Fibroblast of skin of abdomen (primary cell): ENCODE measurements at regions not wholly inside any gene's neighbourhood (a gene's known extent, or its start where the extent isn't known, plus 50 kb on each side); places are given as distances from the start of the nearest gene placed in this dataset.
"Not testable (repeated sequence)": the region's sequence is repeated elsewhere in the genome, so short reads cannot be mapped to it uniquely, and the experiment has no call there.

Experiments
- DNase-seq: peaks from one replicate; pipeline ENCODE4 v3.0.0-alpha.2; 2013

DNA sequence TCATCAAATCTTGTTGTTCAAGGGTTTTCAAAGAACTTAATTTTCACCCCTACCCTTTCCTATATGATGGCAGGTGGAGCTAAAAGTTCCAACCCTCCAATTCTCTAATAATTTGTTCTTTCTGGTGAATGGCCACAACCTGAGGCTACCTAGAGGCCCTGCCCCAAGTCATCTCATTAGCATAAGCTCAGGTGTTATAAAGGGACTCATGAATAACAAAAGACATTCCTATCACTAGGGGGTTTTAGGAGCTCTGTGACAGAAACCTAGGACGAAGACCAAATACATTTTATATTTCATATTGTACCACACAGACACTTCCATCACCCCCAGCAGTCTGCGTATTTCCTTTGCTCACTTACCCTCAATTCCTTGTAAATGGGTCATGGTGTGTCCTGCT lies 483.6 kb upstream of the EPHA6 start:
- no peak for DNase-seq

DNA sequence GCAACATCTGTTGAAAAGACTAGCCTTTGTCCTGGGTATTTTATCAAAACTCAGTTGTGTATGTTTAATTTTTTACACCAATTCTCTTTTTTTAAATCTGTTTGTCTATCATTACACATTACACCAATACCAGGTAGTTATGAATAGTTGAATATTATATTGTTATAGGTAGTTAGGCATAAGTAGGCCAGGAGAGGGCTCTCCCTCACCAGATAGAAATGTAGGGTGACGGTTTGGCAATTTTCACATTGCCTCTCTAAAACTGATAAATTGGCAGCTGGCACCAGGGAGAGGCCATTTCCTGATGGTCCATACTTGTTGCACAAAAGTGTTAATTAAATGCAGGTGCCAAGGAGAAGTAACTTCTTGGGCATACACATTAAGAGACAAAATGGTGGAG lies 483.1 kb upstream of the EPHA6 start:
- DNase-seq: no peak

DNA sequence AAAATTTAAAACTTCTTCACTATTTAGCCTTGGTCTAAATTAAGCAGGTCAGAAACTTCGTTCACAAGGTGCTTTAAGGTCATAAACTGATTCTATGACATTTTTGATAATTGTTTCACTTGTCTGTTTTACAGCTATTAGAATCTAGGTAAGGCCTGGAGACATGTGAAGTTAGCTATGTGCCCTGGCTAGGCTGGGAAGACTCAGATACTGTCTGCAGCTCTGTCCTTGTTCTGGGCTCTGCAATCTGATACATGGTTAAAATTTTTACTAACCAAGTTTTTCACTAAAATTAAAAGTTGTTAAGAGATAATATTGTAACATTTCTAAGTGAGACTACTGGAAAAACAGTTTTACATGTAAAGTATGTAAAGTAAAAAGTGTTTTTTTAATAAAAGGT lies 479.6 kb upstream of the EPHA6 start:
- no peak for DNase-seq

GRCh38 chr3:96347289-96347688 lies 467.1 kb upstream of the EPHA6 start:
- DNase-seq: no peak

DNA sequence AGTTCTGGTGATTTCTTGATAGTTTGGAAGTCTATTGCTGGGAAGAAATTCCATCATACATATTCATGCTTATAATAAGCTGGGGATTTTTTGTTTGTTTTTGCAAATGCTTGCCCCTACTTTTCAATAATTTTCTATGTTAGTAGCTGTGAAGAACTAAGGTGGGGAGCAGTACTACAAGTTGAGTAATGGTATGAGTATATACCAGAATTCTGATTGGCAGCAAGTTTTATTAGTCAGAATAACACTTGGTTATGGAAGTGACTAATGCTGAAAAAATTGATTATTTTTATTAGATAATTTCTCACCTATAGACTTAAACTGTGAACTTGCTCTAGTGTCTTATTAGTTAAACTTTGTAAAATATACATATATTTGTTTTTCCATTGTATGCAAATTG lies 462.8 kb upstream of the EPHA6 start:
- DNase-seq: not testable (repeated sequence)

DNA sequence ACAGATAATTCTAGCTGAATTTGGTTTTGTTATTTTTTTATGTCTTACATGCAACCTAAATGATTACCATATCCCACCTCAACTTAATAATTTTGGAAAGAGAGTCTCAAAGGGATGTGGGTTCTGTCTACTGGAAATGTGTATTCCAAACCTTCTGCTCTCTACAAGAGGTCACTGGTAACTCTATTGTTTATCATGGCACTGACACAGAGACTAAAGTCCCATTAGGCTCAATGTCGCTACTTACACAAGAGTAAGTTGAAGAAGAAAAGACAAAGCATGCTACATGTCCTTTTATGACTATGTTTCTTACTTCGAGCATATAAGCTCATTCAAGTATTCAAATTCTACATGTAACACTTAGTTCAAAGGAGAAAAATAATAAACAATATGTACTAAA lies 460.3 kb upstream of the EPHA6 start:
- no peak for DNase-seq

DNA sequence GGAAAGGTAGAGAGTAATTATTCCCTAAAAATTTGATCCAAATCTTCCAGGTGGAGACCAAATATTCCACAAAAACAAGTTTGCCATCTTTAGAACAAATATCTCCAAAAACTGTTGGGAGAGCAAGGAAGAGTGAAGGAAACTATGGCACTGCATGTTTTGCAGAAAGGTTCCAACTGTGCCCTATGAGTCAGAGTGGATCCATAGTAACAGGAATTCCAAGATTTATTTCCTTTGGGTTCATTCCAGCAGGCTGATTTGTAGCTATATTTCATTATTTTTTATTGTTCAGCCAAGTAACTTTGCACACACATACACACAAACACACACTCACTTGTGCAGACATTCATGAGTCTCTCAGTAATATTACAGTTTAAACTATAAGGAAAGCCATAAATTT lies 459.7 kb upstream of the EPHA6 start:
- no peak for DNase-seq

DNA sequence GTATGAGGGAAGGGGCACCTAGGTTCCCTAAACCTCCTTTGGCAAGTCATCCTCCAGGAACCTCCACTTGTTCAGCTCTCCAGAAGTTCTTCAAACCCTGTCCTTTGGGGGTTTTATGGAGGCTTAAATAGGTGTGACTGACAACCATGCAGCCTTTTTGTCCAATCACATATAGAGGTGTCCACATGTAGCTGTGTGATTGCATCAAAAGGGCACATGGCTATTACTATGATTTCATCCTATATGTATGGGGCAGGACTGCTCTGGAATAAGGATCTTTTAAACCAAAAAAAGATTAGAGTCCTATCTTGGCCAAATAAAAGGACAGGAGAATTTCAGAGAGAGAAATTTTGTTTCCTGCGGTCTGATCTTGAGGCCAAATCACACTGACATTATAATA lies 453.2 kb upstream of the EPHA6 start:
- DNase-seq: no peak

GRCh38 chr3:96370637-96371036 lies 443.8 kb upstream of the EPHA6 start:
- DNase-seq: no peak

- DNase-seq: no peak
These were observed 404.2 kb upstream of the EPHA6 start for GRCh38 chr3:96410006-96410730.

GRCh38 chr3:96416549-96417255 lies 397.7 kb upstream of the EPHA6 start:
- no peak for DNase-seq

GRCh38 chr3:96428097-96428496 lies 386.3 kb upstream of the EPHA6 start:
- no peak for DNase-seq

- DNase-seq: no peak
These were observed 384.3 kb upstream of the EPHA6 start for GRCh38 chr3:96430079-96430478.

GRCh38 chr3:96434651-96435050 lies 379.7 kb upstream of the EPHA6 start:
- no peak for DNase-seq

DNA sequence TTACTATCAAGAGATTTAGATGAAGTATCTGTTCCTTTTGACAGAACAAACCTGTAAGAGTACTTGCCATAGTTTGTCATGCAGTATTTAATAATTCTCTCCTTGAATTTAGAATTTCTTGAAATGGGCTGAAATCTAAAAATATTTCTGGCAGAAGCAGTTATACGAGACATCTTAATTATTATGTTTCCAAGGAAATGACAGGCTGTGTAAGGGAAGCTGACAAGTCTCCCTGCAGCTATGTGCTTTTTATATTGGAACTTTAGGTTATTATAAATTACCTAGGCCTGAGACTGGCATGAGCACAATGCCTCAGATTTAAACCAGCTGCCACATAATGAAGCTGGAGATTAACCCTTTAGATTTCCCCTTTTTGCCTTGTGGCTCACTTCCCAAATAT lies 365.0 kb upstream of the EPHA6 start:
- no peak for DNase-seq

- no peak for DNase-seq
These were observed 364.6 kb upstream of the EPHA6 start for GRCh38 chr3:96449803-96450202.

DNA sequence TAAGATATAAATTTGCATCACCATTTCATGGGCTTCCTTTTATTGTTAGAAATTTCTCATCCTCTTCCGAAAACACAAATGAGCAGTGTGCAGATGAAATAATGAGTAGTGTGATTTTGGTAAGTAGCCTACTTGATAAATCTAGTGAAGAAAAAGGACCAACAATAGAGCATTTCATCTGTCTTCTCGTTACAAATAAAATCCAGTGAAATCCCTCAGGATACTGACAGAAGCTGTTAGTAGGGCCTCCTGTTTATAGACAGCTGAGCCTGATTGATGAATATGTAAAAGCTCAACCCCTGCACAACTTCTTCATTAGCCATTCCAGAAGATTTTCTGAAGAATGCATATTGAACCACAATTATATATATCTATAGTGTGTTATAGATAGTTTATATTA lies 363.7 kb upstream of the EPHA6 start:
- no peak for DNase-seq

GRCh38 chr3:96465521-96465920 lies 348.9 kb upstream of the EPHA6 start:
- DNase-seq: no peak

DNA sequence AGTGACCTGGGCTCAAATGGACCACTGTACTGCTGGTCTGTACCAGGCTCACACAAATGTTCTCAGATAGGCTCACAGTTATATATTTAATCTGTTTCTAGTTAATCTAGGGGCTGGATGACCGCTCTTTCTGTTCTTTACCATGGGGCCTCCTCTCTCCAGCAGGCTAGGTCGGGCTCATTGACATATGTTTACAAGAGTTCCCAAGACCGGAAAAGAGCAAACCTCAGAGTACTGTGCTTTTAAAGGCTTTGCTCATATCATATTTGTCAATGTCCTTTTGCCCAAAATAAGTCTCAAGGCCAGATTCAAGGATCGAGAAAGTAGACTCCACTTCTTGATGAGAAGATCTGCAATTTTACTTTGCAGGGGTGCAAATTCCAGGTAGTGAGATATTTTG lies 348.0 kb upstream of the EPHA6 start:
- DNase-seq: no peak

- DNase-seq: no peak
These were observed 346.8 kb upstream of the EPHA6 start for GRCh38 chr3:96467639-96468038.

DNA sequence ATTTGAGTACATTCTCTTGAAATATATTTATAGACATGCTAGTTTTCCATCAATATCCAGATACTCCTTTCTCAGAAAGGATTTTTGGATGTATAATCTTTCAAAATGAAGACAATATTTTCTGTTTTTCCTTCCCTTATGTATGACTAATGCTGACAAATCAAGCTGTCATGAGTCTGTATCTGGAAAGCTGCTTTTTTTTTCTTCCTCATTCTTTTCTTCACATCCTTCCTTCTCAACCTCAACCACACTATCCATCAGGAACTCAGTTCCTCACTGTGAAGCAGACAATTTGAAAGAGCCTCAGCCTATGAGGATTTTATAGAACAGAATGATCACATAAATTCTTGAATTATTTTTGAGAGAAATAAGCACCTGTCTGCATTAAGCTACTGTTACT lies 335.9 kb upstream of the EPHA6 start:
- peak; percentile 1 for DNase-seq

DNA sequence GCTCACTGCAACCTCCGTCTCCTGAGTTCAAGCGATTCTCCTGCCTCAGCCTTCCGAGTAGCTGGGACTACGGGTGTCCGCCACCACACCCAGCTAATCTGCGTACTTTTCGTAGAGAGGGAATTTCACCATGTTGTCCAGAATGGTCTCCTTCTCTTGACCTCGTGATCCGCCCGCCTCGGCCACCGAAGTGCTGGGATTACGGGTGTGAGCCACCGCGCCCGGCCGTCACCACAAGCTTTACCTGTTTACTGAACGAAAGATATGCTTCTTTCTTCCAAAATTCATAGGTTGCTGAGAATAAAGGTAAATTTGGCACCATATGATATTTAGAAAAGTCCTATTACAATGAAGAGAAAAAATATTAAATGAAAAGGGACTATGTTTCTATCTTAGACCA lies 333.5 kb upstream of the EPHA6 start:
- DNase-seq: no peak

DNA sequence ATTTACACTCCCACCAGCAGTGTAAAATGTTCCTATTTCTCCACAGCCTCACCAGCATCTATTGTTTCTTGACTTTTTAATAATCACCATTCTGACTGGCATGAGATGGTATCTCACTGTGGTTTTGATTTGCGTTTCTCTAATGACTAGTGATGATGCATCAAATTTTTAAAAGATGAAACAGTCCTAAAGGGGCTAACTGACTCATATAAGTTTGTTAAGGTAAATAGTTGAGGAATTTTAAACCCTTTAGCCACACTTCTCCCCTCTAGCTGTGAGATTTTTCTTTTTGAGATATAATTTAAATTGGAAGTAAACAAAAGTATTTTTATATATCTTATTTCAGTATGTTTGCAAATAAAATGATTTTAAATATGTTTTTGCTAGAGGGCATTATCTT lies 331.2 kb upstream of the EPHA6 start:
- DNase-seq: peak; percentile 26

DNA sequence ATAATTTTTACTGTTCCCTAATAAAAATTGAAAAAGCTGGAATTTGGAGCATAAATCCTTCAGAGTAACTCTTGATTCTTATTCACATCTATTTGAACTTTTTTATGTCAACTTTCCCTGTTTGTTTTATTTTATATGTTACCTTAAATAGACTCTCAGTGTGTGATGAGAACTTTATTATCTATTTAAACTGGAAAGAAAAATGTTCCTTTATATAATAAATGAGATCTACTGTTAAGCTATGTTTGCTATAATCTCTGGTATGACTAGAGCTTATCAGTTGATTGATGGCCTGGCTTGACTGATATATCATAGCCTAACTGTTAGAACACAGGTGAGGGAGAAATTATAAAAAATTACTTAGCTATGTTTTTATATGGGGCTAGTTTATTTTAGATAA lies 330.6 kb upstream of the EPHA6 start:
- no peak for DNase-seq

DNA sequence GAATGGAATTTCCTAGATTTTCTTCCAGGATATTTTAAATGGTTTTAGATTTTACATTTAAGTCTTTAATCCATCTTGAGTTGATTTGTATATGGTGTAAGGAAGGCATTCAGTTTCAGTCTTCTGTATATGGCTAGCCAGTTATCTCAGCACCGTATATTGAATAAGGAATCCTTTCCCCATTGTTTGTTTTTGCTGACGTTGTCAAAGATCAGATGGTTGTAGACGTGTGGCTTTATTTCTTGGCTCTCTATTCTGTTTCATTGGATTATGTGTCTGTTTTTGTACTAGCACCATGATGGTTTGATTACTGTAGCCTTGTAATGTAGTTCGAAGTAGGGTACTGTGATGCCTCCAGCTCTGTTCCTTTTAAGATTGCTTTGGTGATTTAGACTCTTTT lies 325.7 kb upstream of the EPHA6 start:
- no peak for DNase-seq
